Esophagus muscularis mucosa (tissue), 4 donors: ENCODE measurements at regions not wholly inside any gene's neighbourhood (a gene's known extent, or its start where the extent isn't known, plus 50 kb on each side); places are given as distances from the start of the nearest gene placed in this dataset.

ENCODE experiments used
- DNase-seq: peaks from one replicate; pipeline ENCODE4 v3.0.0-alpha.2; 2017; ENCODE audit errors: extremely low spot score
- H3K27ac ChIP-seq, 4 donors: fragments of 200-600 bp; sonication (generic); replicated peaks in 1 of 4; 1 replicate in 3 of 4; 2 replicates in 1 of 4; pipeline ENCODE4 v1.5.1; 2016 to 2019; ENCODE audit warnings: mild to moderate bottlenecking in 1 of 4
- H3K27me3 ChIP-seq, 4 donors: fragments of 200-600 bp; sonication (generic); one replicate each; pipeline versions ENCODE4 v1.5.1 to v1.6.0; 2016 to 2019
- H3K36me3 ChIP-seq, 4 donors: fragments of 200-600 bp; sonication (generic); one replicate each; pipeline ENCODE4 v1.5.1; 2016 to 2019
- H3K4me1 ChIP-seq, 4 donors: fragments of 200-600 bp; sonication (generic); one replicate each; pipeline ENCODE4 v1.5.1; 2016 to 2019
- H3K4me3 ChIP-seq, 4 donors: fragments of 200-600 bp; sonication (generic); 1 replicate in 2 of 4; 2 replicates in 2 of 4; pipeline ENCODE4 v1.5.1; 2016 to 2019; ENCODE audit warnings: mild to moderate bottlenecking in 4 of 4, moderate library complexity in 1 of 4
- H3K9me3 ChIP-seq, 4 donors: fragments of 200-600 bp; sonication (generic); 1 replicate in 3 of 4; 2 replicates in 1 of 4; pipeline ENCODE4 v1.5.1; 2016 to 2019
- CTCF ChIP-seq, 3 experiments: fragments of 200-600 bp in 2 of 3; fragments of 450-650 bp in 1 of 3; sonication (generic) in 2 of 3; IDR thresholded peaks; one replicate each; pipeline ENCODE4 v1.5.1; 2017 to 2019; ENCODE audit warnings: antibody characterized with exemption in 3 of 3, mild to moderate bottlenecking in 2 of 3, moderate library complexity in 1 of 3
- EP300 ChIP-seq: sonication (generic); formaldehyde crosslinking; IDR thresholded peaks from one replicate; pipeline ENCODE4 v1.6.1; 2017; ENCODE audit warnings: antibody characterized with exemption
- POLR2A ChIP-seq: fragments of 450-650 bp; IDR thresholded peaks from one replicate; pipeline ENCODE4 v1.6.1; 2017; ENCODE audit warnings: antibody characterized with exemption, moderate library complexity, mild to moderate bottlenecking, low read depth
- POLR2AphosphoS5 ChIP-seq, 2 donors: sonication (generic); formaldehyde crosslinking; IDR thresholded peaks; one replicate each; pipeline ENCODE4 v1.6.1; 2017; ENCODE audit warnings: antibody characterized with exemption in 2 of 2
- WGBS: methylation state at CpG from one replicate; pipeline ENCODE4 v1.1.5; 2018; 5-methylcytosine and 5-hydroxymethylcytosine counted together
- intact Hi-C: fragments of 100-400 bp; cut with DNase I; formaldehyde crosslinking; loops from one replicate; pipeline ENCODE4 v1.15.1; 2023

- no peaks in the 10 kb centered on the region for H3K27me3 ChIP-seq
- H3K4me1 ChIP-seq, result no peaks in the 10 kb centered on the region
- no peaks in the 10 kb centered on the region for H3K36me3 ChIP-seq
- TF ChIP-seq EP300 (no peak), CTCF (IDR thresholded peaks at IDR 0.05) (no peak), POLR2A (no peak), POLR2AphosphoS5 (IDR thresholded peaks at IDR 0.05) (no peak)
- intact Hi-C loops, result no loop called here
- DNase-seq, result no peak
- 74% methylated on average over 4 of the region's 4 CpGs for WGBS
- no peak overlapping the region for H3K27ac ChIP-seq
- H3K4me3 ChIP-seq, result no peak overlapping the region
- peaks cover 0 to 25% (median 20%) of the 10 kb centered on the region in 4 donors for H3K9me3 ChIP-seq
Observed at GRCh38 chr2:145958611-145959010, 1438.7 kb upstream of the ZEB2 start.

- intact Hi-C loops, result no loop called here
- H3K4me1 ChIP-seq, result no peaks in the 10 kb centered on the region
Observed at GRCh38 chr2:145957929-145958328, 1438.0 kb upstream of the ZEB2 start.

GRCh38 chr2:145939949-145940348, 1420.0 kb upstream of the ZEB2 start:
- intact Hi-C loops, result no loop called here
- WGBS, result 38% methylated on average over 1 of the region's 1 CpG
- TF ChIP-seq POLR2A (no peak), EP300 (no peak), POLR2AphosphoS5 (IDR thresholded peaks at IDR 0.05) (no peak), CTCF (IDR thresholded peaks at IDR 0.05) (no peak)

More at GRCh38 chr2:145957929-145958328, 1438.0 kb upstream of the ZEB2 start:
- TF ChIP-seq POLR2AphosphoS5 (IDR thresholded peaks at IDR 0.05), result no peak
- TF ChIP-seq POLR2A, result no peak
- no peak for TF ChIP-seq EP300
- TF ChIP-seq CTCF (IDR thresholded peaks at IDR 0.05), result no peak
- 0% methylated on average over 1 of the region's 1 CpG for WGBS
- peaks cover 0 to 32% (median 20%) of the 10 kb centered on the region in 4 donors for H3K9me3 ChIP-seq
- no peaks in the 10 kb centered on the region for H3K36me3 ChIP-seq
- no peaks in the 10 kb centered on the region for H3K27me3 ChIP-seq
- no peak for DNase-seq
- H3K27ac ChIP-seq, result no peak overlapping the region
- H3K4me3 ChIP-seq, result no peak overlapping the region

GRCh38 chr2:145935016-145935415, 1415.1 kb upstream of the ZEB2 start:
- WGBS, result 78% methylated on average over 4 of the region's 4 CpGs
- DNase-seq, result no peak
- no peak for TF ChIP-seq POLR2AphosphoS5 (IDR thresholded peaks at IDR 0.05)
- TF ChIP-seq CTCF (IDR thresholded peaks at IDR 0.05), result no peak
- TF ChIP-seq EP300, result no peak
- no peak for TF ChIP-seq POLR2A
- H3K27me3 ChIP-seq, result no peaks in the 10 kb centered on the region
- no peaks in the 10 kb centered on the region for H3K4me1 ChIP-seq
- intact Hi-C loops, result no loop called here
- no peak overlapping the region for H3K4me3 ChIP-seq
- no peaks in the 10 kb centered on the region for H3K36me3 ChIP-seq
- no peak overlapping the region for H3K27ac ChIP-seq
- no peaks in the 10 kb centered on the region for H3K9me3 ChIP-seq

More at GRCh38 chr2:145939949-145940348, 1420.0 kb upstream of the ZEB2 start:
- Histone ChIP-seq H3K4me1 (no peaks in the 10 kb centered on the region), H3K27me3 (no peaks in the 10 kb centered on the region), H3K27ac (no peak overlapping the region), H3K4me3 (no peak overlapping the region), H3K9me3 (peaks cover 0 to 8% (median 4%) of the 10 kb centered on the region in 4 donors), H3K36me3 (no peaks in the 10 kb centered on the region)
- DNase-seq, result no peak

- no peaks in the 10 kb centered on the region for H3K9me3 ChIP-seq
- H3K27ac ChIP-seq, result no peak overlapping the region
- no peaks in the 10 kb centered on the region for H3K4me1 ChIP-seq
- H3K36me3 ChIP-seq, result no peaks in the 10 kb centered on the region
- no peak for DNase-seq
- TF ChIP-seq EP300, result no peak
- no peak for TF ChIP-seq POLR2AphosphoS5 (IDR thresholded peaks at IDR 0.05)
- no peak for TF ChIP-seq POLR2A
- TF ChIP-seq CTCF (IDR thresholded peaks at IDR 0.05), result no peak
- no peak overlapping the region for H3K4me3 ChIP-seq
- WGBS, result 65% methylated on average over 2 of the region's 2 CpGs
- intact Hi-C loops, result no loop called here
- no peaks in the 10 kb centered on the region for H3K27me3 ChIP-seq
Observed at GRCh38 chr2:145931781-145932395, 1412.0 kb upstream of the ZEB2 start.
